ENCODE measurements at regions not wholly inside any gene's neighbourhood (a gene's known extent, or its start where the extent isn't known, plus 50 kb on each side); places are given as distances from the start of the nearest gene placed in this dataset.
A peak's percentile ranks its signal among the peaks of the same experiment; 100 is the strongest.
"Not testable (repeated sequence)": the region's sequence is repeated elsewhere in the genome, so short reads cannot be mapped to it uniquely, and the experiment has no call there.

DNA sequence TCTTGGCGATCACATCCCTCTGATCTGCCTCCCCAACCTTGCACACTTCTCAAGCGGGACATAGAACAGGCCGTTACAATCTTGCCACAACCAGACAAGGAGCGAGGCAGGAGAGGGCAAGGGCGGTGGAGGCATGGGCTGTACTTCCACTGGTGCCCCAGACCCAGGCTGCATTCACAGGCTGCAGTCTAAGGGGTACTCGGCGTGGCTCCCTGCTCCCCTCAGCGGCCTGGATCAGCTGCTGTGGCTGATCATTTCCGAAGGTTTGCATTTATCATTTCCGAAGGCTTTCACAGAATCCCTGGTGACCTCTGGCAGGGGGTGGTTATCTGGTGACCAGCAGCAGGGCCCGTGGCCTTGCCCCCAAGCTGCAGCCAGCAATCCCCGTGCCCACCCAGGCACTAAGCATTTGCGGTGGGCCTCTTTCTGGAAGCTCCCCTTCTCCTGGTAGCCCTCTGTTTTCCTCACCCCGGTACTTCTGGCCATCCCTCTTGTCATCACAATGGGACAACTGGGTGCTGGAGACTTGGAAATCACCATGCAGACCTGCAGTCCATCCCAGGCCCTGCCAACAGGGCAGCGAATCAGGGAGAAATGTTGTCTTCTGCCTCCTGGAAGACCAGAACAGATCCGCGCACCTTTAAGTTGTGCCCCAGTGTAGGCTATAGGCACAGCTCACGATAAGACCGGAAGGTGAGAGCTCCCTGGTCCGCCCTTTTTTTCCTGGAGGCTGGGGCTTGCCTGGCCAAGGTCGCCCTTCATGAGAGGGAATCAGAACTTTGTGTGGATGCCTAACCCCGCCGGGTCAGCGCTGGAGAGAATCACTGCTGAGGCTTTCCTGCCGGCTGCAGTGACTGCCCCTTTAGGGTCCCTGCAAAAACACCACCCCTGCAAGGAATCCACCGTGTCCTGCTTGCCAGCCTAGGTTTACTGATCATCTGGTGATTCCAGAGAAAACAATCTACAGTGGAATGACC is 1739.1 kb downstream of the TP53TG3F start:
- DNase-seq: no peak

DNA sequence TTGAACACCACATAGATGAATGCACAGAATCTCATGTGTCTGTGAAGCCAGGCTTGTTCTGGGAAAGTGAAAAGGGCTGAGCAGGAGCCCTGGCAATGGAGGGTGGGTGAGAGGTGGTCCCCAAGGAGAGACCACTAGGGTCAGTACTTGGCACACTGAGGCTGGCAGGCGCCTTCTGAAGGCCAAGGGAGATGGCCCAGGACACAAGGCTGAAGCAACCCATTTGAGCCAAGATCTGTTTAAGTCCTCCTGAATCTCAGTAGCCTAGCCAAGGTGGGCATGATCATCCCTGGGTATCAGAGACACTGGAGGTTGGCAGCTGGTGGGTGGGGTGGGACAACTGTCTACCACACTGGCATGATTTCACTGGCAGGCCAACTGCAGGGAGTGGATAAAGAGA is 1741.2 kb downstream of the TP53TG3F start:
- no peak for DNase-seq

DNA sequence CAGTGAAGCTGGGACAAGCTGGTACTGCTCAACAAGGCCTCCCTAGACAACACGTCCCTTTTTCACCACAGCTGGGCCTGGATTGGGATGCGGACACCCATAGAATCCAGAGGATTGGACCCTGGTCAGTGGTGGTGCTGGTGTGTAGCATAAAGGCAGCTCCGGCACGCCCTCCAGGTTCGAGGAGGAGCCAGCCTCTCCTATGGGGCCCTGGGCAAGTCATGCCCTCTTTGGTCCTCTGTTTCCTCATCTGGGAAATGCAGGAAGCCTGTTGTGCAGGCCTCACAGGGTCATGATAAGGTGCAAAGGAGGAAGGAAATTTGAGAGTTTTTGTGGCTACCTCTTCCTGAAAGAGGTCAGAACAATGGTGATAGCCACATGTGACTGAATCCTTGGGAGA is 1741.7 kb downstream of the TP53TG3F start:
- DNase-seq: no peak

DNA sequence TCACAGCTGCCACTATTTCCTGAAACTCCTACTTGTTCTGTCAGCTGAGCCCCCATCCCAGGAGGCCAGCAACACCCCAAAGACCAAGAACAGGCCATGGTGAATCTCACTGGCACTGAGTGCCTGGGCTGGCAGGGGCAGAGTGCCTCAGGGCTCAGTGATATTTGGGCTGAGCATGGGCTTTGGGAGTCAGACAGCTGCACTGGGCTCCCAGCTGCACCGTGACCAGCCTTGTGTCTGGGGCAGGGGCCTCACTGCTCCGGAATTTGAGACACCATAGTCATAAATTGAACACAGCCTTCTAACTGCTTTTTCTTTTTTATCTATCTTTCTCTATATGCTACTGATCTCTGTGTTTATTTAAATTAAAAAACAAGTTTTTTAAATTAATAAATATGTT is 1744.2 kb downstream of the TP53TG3F start:
- DNase-seq: no peak

DNA sequence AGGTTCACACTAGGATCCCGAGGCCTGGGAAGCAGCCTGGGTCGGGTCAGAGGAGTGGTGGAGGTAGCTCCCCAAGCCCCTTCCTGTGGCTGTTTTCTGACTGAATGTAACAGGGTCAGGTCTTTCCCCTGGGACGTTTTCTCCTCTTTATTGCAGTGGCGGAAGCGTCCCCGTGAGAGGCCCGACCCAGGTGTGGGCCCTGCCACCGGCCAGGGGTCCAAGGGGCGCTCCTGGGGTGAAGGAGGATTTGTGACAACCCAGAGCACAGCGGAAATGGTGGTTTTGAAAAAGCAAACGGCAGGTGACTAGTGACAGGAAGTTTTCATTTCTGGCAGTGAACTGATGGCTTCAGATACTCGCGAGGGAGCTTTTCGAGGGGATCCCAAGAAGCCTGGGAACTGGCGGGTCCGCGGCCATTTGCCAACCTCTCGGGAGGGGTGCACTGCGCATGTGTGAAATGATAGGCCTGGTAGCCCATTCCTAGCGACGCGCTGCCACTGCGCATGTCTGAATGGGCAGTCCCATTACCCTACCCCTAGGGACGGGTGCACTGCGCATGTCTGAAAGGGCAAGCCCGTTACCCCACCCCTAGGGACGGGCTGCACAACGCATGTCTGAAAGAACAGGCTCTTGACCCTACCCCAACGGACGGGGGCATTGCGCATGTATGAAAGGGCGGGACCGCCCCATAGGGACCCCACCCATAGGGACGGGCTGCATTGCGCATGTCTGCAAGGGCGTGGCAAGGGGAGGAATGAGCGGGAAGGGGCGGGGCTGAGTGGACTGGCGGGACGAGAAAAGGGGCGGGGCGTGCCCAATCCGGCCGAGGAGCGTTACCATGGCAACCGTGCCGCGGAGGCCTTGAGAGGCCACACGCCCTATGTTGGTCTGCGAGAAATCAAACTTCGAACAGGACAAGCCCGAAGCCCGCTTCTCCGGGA is 1747.9 kb downstream of the TP53TG3F start:
- DNase-seq: no peak

DNA sequence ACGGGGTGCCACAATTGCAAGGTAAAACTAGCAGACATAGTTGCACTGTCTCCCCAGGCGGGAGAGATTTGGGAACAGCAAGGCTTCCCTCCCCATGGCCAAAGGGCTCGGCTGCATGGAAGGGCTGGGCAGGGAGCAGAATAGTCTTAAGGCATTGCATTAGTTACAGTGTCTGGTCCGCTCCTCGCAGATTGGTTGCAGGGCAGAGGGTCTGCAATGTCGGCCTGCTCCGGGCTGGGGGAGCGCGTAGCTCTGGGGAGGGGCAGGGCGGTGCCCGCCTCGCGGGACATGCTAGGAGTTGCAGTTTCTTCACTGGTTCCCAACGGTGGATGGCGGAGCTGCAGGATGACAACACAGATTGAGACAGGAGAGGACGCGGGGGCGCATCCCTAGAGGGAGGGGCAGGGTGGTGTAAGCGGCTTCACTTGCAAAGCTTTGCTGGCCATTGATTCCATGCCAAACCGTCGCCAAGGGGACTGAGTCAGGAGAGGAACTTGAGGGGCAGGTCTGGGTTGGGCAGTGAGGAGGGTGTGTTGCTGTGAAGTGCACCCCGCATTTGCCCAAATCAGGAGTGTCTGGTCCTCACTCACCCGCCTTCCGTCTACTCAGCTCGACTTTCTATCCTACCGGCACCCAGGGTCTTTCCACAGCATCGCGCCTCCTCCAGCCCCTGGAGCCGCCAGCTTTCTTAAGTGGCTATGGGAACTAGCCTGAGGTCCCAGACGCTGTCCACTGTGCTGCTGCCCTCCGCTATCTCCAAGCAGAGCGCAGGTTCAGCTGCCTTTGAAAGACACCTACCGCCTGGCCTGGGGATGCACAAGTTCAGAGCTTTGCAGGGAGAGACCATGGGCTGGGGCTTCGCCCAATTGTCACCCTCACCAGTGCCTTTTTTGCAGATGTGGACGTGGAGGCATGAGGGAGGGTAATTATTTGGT is 1748.9 kb downstream of the TP53TG3F start:
- no peak for DNase-seq

DNA sequence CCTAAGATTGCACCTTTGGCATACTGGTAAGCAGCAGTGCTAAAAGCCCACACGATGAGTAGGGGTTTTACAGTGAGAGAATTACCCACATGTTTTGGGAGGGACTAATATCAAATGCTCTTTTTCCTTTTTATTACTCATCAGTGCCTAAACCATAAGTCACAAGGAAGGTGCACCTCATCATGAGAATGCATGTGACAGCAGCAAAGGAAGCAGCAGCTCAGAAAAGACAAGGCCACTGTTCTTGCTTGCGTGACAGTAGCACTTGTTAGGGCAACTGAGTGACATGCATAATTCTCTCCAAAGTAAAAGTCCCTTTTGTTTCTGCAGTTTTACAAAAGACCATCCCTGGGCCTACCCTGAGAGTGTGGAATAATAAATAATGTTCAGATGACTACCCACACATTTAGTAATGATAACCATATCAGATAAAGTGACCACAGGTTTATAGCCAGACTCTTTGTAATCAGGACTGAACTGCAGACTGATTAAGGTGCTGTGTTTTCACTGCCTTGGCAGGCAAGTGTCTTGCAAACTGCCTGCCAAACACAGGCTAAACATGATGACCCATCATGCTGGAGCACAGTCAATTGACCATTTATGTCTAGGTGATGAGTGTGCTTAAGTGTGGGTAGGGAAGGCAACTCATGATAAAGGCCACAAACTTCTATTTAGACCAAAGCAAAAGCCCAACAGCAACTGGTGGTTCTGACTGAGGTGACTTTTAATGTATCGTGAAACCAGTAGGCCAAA is 1751.4 kb downstream of the TP53TG3F start:
- no peak for DNase-seq

DNA sequence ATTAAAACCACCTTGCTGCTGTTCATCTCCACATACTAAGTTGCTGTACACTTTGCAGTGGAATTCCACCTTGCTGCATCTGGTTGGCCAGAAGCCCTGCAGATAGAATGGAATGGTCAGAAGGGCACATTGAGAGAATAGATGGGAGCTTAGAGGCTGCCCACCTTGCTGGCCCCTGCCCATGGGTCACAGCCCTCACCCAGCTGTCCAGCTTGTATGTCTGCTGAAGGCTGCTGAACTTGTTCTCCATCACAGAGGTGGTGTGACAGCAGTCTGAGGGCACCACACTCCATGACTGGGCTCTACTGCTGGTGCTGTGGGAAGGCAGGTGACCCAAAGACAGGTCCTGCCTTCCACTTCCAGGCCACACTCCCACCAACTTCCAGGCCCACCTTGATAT is 1755.4 kb downstream of the TP53TG3F start:
- no peak for DNase-seq

DNA sequence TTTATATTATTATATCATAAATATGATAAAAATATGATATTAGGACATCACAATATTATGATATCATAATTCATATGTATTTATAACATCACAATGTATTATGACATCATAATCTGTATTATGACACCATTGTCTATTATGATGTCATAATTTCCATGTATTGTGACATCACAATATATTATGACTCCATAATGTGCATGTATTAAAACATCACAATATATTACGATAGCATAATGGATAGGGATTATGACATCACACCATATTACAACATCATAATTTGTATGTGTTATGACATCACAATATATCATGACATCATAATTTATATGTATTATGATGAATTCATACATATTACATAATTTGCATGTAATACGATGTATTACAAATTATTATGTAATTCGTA is 1755.9 kb downstream of the TP53TG3F start:
- DNase-seq: no peak

DNA sequence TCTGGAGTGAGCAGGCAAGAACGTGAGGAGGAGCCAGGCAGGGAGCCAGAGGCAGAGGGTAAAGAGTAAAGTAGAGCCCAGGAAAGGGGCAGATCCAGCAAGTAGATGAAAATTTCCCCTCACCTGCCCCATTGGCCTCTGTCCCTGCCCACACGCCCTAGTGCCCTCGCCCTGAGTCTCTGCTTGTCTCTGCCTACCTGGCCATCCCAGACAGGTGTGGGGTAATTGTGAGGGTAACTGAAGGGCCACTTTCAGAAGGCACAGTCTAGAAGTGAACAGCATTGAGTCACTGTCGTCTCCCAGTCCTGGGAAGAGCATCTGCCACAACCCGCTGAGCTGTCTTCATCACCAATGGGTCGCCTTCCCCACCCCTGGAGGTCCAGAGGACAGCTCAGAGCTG is 1756.8 kb downstream of the TP53TG3F start:
- DNase-seq: not testable (repeated sequence)

DNA sequence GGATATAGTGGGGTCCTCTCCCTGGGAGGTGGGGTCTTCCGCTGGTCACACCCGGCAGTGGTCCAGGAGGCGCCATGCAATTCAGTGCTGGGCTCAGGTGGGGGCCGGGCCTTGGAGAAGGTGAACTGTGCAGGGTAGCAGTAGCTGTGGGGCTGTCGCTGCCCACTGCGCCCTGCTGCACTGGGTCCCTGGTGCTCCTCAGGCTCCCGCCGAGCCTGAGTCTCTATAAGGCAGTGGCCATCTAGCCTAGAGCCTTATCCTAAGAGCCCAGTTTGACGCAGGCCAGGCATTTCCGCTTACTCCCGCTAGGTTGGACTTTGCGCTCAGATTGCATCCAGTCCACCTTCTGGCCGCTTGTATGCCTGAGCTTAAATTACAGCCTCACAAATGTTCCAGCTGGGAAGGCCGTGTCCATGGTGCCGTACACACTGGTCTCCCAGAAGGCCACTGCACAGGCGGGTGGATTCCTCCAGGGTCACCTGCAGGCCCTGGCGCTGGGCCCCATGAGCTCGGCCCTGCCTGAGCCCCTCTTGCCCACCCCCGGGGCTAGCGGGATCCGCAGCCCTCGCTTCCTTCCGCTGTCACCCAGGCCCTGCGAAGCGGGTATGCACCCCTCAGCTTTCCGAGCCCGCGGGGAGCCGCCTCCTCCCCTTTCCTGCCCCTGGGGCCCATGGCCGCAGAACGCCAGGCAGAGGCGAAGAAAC is 1762.2 kb downstream of the TP53TG3F start:
- no peak for DNase-seq

DNA sequence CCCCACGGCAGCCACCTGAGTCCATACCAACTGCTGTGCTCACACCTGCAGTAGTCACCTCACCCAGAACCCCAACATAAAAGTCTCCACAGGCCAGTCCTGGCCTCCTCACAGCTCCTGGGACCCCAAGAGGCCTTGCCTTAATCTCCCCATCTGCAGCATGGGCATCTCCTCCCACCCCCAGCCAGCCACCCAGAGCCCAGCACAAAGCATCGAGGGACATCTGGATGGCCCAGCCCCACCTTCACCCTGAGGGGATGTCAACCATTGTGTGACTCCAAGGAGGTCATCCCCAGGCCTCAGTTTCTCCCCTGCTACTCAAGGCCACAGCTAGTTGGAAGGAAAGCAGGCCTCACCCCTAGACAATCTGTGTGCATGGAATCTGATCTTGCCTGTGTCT is 1775.3 kb downstream of the TP53TG3F start:
- DNase-seq: no peak

DNA sequence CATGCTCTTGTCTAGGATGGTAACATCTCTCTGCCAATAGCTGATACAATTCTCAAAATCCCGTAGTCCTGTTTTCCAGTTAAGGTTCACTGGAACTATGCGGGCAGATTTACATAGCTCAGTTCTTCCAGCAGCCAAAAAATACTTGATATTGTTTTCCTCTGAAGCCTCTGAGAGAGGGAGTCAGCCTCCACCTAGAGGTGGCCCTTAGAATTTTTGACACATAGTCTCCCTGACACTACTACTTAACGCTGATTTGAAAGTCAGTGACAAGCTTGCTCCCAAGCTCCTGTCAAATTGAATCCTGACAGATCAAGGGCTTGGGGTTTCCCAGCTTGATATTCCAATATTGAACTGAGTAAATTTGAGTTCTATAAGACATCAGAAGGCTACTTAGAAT is 1780.1 kb downstream of the TP53TG3F start:
- no peak for DNase-seq

DNA sequence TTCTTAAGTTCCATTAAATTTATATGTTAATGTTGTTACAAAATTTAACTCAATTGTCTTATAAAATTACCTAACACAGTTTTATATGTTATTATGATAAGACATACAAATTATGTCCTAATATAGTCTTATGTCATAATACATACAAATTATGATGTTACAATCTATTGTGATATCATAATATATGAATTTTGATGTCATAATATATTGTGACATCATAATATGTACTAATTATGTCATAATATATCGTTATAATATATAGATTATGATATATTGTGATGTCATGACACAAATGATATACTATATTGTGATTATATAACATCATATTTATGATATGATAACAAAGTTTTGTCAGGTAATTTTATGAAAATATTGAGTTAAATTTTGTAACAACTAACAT is 1789.6 kb downstream of the TP53TG3F start:
- DNase-seq: no peak

DNA sequence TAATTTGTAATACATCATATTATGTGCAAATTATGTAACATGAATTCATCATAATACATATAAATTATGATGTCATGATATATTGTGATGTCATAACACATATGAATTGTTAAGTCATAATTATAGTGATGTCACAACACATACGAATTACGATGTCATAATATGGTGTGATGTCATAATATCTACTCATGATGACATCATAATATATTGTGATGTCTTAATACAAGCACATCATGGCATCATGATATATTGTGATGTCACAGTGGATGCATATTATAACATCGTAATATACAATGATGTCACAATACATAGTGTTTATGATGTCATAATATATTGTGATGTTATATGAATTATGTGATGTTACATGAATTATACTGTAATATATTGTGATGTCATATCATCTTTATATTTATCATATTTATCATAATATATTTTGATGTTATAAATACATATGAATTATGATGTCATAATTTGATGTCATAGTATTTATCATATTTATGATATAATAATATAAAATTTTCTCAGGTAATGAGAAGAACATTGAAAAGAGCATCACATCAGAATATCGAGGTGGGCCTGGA is 1793.0 kb downstream of the TP53TG3F start:
- DNase-seq: peak; percentile 2

DNA sequence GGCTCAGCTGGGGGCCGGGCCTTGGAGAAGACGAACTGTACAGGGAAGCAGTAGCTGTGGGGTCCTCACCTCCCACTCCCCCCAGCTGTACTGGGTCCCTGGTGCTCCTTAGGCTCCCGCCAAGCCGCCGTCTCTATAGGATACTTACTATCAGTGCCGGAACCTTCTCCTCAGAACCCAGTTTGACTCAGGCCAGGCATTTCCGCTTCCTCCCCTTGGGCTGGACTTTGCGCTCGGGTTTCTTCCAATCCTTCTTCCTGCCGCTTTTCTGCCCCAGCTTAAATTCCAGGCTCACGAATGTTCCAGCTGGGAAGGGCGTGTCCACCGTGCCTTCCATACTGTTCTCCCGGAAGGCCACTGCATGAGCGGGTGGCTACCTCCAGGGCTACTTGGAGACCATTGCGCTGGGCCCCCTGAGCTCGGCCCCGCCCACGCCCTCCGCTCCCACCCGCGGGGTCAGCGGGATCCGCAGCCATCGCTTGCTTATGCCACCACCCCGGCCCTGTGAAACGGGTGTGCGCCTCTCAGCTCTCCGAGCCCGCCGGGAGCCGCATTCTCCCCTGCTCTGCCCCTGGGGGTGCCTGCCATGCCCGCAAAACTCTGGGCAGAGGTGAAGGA is 1795.9 kb downstream of the TP53TG3F start:
- no peak for DNase-seq

DNA sequence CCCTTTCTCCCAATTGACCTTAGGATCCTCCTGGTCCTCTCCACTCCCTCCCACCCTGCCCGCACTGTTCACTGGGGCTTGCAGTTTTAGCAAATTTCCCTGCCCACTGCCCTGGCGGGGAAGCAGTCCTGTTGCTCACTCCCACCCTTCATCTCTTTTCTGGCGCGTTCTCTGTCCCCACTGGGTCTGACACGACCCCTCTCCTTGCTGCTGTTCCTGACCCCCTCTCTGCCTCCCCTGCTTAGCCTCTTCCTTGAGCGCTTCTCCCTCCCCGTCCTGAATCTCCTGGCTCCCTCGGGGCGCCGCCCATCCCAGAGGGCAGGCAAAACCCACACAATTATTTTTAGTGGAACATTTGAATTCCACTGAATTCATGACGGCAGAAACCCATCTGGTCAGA is 1796.4 kb downstream of the TP53TG3F start:
- no peak for DNase-seq

DNA sequence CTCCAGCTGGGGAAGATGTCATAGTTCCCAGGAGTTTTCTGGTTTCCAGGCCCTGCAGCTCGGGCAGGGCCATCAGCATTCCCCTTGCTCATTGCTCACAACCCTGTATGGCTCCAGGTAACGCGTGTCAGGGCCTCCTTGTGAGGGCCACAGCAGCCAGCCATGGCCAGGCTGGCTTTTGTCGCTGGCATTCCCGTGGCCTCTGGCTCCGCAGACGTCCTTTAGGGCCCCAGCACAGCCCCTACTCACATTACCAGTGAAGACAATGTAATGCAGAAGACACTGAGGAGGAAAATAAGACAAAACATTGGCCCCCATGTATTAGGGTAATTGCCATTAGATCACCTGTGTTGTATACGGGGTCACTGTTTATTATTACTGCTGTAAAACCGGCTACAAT is 1799.0 kb downstream of the TP53TG3F start:
- no peak for DNase-seq

DNA sequence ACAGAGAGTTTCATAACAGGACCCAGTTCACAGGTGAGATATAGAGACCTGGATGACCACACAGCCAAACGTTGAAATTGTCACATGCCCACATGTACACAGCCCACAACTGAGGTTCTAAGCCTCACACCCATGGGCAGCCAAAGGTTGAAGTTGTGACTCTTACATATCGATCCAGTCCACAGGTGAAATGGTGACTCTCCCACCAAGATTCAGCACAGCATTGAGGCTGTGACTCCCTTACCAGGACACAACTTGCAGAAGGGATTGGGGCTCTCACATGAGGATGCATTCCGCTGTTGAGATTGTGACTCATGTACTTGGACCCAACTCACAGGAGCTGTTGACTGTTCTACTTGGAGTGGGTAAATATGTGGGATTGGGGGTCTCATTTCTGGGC is 1836.4 kb downstream of the TP53TG3F start:
- DNase-seq: no peak

DNA sequence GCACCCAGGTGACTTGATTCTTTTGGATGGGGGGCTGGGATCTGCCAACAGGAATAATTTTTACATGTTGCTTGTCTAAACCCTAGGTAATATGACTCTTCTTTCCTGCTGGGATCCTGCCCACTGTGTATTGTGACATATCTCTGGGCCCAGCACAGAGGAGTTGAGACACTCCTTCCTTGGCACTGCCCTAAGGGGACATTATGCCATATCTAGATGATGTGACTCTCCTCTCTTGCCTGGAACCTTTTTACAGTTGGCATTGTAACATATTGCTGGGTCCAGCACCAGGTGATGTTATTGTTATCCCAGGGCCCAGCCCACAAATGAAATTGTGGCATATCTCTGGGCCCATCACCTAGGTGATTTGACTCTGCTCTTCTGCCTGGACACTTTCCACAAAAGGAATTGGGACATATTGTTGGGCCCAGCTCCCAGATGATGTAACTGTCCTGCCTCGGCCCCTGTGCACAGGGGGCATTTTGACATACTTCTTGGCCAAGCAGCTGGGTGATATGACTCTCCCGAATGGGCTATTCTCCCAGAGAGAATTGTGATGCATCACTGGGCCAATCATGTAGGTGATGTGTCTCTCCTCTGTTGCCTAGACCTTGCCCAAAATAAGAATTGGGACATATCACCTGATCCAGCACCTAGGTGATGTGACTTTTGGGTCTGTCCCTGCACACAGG is 1837.7 kb downstream of the TP53TG3F start:
- no peak for DNase-seq
